ENCODE measurements at regions not wholly inside any gene's neighbourhood (a gene's known extent, or its start where the extent isn't known, plus 50 kb on each side); places are given as distances from the start of the nearest gene placed in this dataset.

GRCh38 chr2:67516899-67517530, 119.9 kb downstream of the ETAA1 start:
- DNase-seq (ENCODE audit: low read depth in 2 of 2), result peak; percentile 18 to 39

- DNase-seq (ENCODE audit: low read depth in 2 of 2), result no peak
Measured at GRCh38 chr2:67522148-67522547, 125.0 kb downstream of the ETAA1 start.

GRCh38 chr2:67524213-67524612, 127.1 kb downstream of the ETAA1 start:
- DNase-seq (ENCODE audit: low read depth in 2 of 2), result peak in 1 of 2 donors; percentile 58

DNA sequence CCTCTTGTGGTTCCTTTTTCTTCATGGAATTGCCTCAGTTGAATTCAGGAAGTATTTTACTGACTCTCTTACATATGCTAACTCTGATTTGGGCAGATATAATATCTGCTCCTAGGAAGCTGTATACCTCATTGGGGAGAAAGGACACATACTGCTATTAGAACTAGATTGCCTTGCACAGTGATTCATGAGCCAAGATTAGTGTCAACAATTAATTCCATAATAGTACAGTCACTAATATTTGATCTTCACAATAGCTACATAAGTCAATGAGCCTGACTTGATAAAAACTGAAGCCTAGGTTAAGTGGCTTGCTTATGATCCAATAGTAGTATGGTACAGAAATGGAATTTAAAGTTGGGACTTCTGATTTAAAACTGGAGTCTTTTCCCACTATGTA, 127.6 kb downstream of the ETAA1 start:
- no peak for DNase-seq (ENCODE audit: low read depth in 2 of 2)

DNA sequence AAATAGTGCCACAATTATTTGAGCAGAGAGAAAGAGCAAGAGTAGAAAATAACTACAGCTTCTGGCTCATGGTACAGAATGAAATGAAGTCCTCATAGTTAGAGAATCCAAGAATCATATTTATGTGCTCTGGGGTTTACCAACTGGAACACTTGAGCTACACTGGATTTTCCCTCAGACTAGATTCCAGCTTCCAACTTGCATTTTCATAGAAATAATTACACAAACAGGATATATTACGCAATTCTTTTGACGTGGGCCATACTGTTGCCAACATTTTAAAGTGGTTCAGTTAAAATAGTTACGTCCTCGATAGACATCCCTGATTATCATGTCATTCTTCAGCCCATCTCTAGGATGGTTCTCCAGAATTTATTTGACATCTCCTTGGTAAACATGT, 129.2 kb downstream of the ETAA1 start:
- peak; percentile 75 to 81 for DNase-seq (ENCODE audit: low read depth in 2 of 2)

DNA sequence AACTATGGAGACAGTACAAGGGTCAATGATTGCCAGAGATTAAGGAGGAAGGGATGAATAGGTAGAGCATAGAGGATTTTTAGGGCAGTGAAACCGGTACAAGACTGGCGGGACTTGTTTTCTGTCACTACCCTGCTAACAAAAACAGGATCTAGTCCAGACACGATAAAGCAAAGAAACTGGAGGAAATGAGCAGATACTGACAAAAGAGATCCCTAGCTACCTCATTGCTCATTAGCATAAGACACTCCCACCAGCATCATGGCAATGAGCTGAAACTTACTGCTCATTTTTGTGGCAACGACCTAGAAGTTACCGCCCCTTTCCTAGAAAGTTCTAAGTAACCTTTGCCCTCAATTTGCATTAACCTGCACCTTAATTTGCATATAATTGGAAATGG, 131.2 kb downstream of the ETAA1 start:
- no peak for DNase-seq (ENCODE audit: low read depth in 2 of 2)

DNA sequence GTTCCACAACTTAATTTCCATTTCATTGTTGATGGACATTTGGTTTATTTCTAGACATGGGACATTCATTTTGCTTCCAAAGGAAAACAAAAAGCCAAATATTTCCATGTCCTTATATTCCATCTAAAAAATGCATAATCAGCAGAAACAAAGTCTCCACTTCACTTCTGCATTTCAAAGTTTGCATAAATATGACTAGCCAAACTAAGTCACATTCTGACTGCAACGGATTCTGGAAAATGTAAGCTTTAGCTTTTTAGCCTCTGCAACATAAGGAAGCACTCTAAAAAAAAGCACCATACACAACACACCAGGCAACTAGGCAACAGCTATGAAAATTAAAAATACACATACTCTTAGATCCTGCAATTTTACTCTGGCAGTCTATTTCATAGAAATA, 135.3 kb downstream of the ETAA1 start:
- DNase-seq (ENCODE audit: low read depth in 2 of 2), result peak in 1 of 2 donors; percentile 18

- DNase-seq (ENCODE audit: low read depth in 2 of 2), result no peak
Measured at GRCh38 chr2:67534745-67535144, 137.6 kb downstream of the ETAA1 start.

DNA sequence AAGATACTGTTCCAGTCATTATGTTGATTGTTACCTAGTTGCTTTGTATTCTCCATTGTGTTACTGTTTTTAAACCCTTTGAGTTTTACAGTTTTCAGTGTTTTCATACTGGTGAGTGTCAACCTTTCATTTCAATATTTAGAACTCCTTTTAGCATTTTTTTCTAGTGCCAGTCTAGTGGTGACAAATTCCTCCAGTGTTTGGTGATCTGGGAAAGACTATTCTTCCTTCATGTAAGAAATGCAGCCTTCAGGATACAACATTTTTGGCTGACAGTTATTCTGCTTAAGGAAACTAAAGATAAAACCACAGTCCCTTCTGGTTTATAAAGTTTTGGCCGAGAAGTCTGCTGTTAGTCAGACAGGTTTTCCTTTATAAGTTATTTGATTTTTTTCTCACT, 143.8 kb downstream of the ETAA1 start:
- no peak for DNase-seq (ENCODE audit: low read depth in 2 of 2)

- no peak for DNase-seq (ENCODE audit: low read depth in 2 of 2)
Measured at GRCh38 chr2:67544286-67544685, 147.2 kb downstream of the ETAA1 start.

- DNase-seq (ENCODE audit: low read depth in 2 of 2), result no peak
Measured at GRCh38 chr2:67548317-67549201, 151.4 kb downstream of the ETAA1 start.

- DNase-seq (ENCODE audit: low read depth in 2 of 2), result no peak
Measured at GRCh38 chr2:67559156-67559555, 162.0 kb downstream of the ETAA1 start.

DNA sequence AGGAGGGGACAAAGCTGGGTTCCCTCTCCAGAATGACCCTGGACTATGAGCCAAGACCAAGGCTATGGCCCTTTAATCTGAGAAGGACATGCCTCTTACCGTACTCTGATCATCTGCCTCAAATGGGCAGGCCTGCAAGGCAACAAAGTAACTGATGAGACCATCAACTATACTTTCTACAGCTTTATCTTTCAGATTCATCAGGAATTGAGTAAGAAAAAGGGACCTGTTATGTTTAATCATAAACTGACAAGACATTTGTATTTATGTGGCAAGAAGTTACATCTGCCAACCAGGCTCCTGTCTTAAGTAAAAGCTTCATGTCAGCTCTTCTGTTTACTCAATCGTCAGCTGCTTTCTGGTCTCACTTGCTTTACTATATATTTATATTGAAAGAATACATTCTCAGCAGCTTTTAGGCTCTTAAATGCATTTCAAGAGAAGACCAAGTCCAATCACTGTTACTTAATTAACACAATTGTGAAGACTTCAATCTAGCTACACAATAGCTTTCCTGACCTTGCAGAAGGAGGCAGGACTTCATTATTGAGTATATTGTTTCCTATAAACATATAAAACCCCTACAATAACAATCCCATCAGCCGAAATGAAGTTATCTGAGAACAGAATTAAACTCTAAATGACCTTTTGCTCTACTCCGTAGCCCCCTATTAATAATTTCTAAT, 163.8 kb downstream of the ETAA1 start:
- peak; percentile 15 to 33 for DNase-seq (ENCODE audit: low read depth in 2 of 2)

DNA sequence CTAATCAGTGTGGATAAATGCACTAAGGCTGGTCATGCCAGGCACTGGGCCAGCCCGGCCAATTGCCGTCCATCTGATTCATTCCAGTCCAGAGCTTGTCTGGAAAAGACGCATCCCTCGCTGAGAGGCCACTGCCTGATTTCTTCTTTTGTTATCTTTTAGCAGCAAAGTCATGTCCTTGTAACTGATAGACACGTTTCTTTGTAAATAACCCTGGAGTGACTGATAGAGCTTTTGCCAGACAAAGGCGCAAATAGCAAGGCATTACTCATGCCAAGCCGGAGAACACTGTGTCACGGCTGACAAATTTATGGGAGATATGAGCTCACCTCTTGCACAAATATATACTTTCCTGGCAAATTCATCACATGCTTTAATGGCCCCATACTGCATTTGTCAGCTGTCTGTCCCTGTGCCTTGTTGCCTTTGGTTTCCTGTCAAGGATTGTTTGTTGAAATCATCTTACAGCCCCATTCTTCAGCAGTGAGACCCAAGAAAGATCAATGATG, 164.4 kb downstream of the ETAA1 start:
- DNase-seq (ENCODE audit: low read depth in 2 of 2), result peak; percentile 92 to 95

DNA sequence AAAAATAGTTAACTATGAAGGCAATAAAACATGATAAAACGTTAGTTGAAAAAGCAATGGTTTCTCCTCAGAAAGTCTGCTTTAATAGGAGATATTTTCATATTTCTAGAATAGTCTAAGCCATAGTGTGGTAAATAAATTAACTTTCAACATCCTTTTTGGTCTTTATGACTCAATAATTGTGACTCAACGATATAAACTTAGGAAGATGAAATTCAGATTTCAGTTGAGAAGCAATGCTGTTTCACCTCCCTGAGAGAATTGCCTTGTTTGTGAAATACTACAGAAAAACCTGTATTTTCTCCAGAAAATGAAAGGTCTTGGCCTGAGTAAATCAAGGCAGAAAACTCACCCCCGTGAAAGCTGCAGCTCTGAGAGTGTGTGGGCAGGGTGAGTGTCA, 166.9 kb downstream of the ETAA1 start:
- DNase-seq (ENCODE audit: low read depth in 2 of 2), result peak in 1 of 2 donors; percentile 26

DNA sequence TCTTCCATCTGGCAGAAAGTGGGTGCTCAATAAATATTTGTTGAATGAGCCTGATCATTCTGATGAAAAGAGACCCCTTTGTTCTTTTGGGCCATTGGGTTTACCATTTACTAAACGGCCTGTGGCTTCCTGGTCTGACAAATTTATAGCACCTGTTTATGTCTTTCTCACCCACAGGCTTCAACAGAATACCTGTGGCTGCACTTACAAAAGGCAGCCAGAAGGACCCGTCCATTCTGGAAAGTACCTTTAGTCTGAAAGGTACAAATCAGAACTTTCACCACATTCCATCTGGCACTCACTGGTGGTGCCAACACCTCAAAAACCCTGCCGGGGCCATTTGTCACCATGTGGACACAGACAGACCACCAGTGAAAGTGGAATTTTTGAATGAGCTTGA, 167.5 kb downstream of the ETAA1 start:
- no peak for DNase-seq (ENCODE audit: low read depth in 2 of 2)

- no peak for DNase-seq (ENCODE audit: low read depth in 2 of 2)
Measured at GRCh38 chr2:67565262-67565661, 168.1 kb downstream of the ETAA1 start.

DNA sequence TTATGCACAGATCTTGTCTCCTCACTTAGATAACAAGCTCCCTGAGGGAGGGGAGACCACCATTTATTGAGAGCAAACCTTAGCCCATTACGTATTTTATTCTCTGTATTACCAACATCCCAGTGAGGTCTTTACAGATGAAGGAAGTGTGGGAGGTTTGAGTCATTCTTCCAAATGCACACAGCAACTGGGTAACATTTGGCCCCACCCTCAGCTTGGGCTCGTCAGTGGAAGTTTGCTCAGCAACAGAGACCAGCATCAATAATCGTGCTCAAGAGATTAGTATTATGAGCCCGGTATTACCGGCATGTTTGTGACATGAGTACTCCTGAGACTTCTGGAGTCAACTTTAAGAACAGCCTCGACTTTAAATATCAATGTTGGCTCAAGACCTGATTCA, 168.6 kb downstream of the ETAA1 start:
- peak; percentile 56 to 94 for DNase-seq (ENCODE audit: low read depth in 2 of 2)

GRCh38 chr2:67566285-67566684, 169.2 kb downstream of the ETAA1 start:
- no peak for DNase-seq (ENCODE audit: low read depth in 2 of 2)

DNA sequence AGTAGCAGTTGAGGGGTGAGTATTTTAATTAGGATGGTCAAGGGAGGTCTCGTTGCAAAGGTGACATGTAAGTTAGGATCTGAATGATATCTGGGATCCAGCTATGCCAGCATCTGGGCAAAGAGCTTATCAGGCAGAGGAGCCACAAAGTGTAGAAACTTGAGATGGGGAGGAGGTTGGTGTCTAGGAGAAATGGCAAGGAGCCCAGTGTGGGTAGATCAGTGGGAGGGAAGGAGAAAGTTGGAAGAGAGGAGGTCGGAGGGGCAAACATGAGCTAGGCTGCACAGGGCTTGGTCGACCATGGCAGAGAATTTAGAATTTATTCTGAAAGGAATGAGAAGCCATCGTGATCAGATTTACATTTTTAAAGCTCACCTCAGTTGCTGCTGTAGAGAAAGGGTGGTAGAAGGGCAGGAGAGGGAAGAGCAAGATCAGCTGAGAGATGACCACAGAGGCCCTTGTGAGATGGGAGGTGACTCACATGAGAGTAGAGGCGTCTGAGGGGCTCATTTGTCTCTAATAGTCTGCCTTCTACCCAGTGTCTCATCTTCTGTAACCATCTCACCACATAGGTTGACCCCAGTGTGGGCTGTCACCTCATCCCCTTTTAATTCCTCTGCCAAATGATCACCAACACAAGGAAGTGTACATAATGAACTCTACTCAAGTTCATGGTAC, 170.0 kb downstream of the ETAA1 start:
- DNase-seq (ENCODE audit: low read depth in 2 of 2), result no peak

GRCh38 chr2:67567886-67568285, 170.8 kb downstream of the ETAA1 start:
- peak in 1 of 2 donors; percentile 37 for DNase-seq (ENCODE audit: low read depth in 2 of 2)

DNA sequence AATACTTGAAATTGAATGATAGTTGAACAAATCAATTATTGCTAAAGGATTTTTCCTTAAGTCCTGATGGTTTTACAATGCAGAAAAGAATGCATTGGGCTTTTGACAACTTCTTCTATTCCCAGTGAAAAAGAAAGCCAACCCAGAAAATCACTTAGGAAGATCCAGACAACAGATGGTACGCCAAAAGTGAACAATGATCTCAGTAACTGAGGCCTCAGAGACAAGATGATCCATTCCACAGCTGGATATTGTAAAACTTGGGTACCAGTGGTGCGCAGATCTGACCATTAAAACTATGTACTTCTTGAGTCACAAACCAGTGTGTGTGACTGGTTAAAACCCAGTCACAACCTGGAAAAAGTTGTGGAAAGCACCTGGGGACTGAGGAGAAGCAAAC, 173.5 kb downstream of the ETAA1 start:
- no peak for DNase-seq (ENCODE audit: low read depth in 2 of 2)
